Trophoblast cell (in vitro differentiated cells and primary cell): ENCODE measurements at regions not wholly inside any gene's neighbourhood (a gene's known extent, or its start where the extent isn't known, plus 50 kb on each side); places are given as distances from the start of the nearest gene placed in this dataset.

Source experiments
- DNase-seq, 2 donors: peaks; one replicate each; pipeline ENCODE4 v3.0.0-alpha.2; 2016
- H2AFZ ChIP-seq: 2 replicates; pipeline ENCODE4 v1.6.1; 2013; ENCODE audit warnings: low read length, moderate library complexity, mild to moderate bottlenecking; ENCODE audit not compliant: insufficient read depth, poor library complexity
- H2AK5ac ChIP-seq: 2 replicates; pipeline ENCODE4 v1.6.1; 2013; ENCODE audit warnings: mild to moderate bottlenecking, low read length
- H2BK120ac ChIP-seq: 2 replicates; pipeline ENCODE4 v1.6.1; 2013; ENCODE audit warnings: low read length, mild to moderate bottlenecking, moderate library complexity; ENCODE audit not compliant: insufficient read depth, poor library complexity
- H2BK12ac ChIP-seq: 2 replicates; pipeline ENCODE4 v1.6.1; 2013; ENCODE audit warnings: mild to moderate bottlenecking, low read length, moderate library complexity
- H2BK5ac ChIP-seq: 2 replicates; pipeline ENCODE4 v1.6.1; 2013; ENCODE audit warnings: low read length, low read depth, moderate library complexity, mild to moderate bottlenecking; ENCODE audit not compliant: poor library complexity
- H3K14ac ChIP-seq: 2 replicates; pipeline ENCODE4 v1.6.1; 2013; ENCODE audit warnings: mild to moderate bottlenecking, low read length
- H3K18ac ChIP-seq: 2 replicates; pipeline ENCODE4 v1.6.1; 2013; ENCODE audit warnings: mild to moderate bottlenecking, low read length
- H3K23ac ChIP-seq: 2 replicates; pipeline ENCODE4 v1.6.1; 2013; ENCODE audit warnings: low read length
- H3K27ac ChIP-seq: 2 replicates; pipeline ENCODE4 v1.5.1; 2013; ENCODE audit warnings: low read depth, mild to moderate bottlenecking, inconsistent platforms, low read length, moderate library complexity
- H3K27me3 ChIP-seq: 2 replicates; pipeline ENCODE4 v1.6.1; 2013; ENCODE audit warnings: inconsistent platforms, mild to moderate bottlenecking, low read length, moderate library complexity; ENCODE audit not compliant: insufficient read depth
- H3K36me3 ChIP-seq, 2 experiments: 1 replicate in 1 of 2; 2 replicates in 1 of 2; pipeline ENCODE4 v1.6.1; 2013; ENCODE audit warnings: low read length in 2 of 2, mild to moderate bottlenecking in 2 of 2, moderate library complexity in 1 of 2; ENCODE audit not compliant: insufficient read depth in 2 of 2, control insufficient read depth in 1 of 2
- H3K4ac ChIP-seq: 2 replicates; pipeline ENCODE4 v1.6.1; 2013; ENCODE audit warnings: low read depth, mild to moderate bottlenecking, low read length, moderate library complexity
- H3K4me1 ChIP-seq, 2 experiments: 1 replicate in 1 of 2; 2 replicates in 1 of 2; pipeline ENCODE4 v1.6.1; 2013; ENCODE audit warnings: low read length in 2 of 2, mild to moderate bottlenecking in 2 of 2, moderate library complexity in 1 of 2; ENCODE audit not compliant: insufficient read depth in 2 of 2, control insufficient read depth in 1 of 2
- H3K4me2 ChIP-seq: 2 replicates; pipeline ENCODE4 v1.6.1; 2013; ENCODE audit warnings: inconsistent platforms, mild to moderate bottlenecking, low read length, moderate library complexity
- H3K4me3 ChIP-seq: 2 replicates; pipeline ENCODE4 v1.5.1; 2013; ENCODE audit warnings: mild to moderate bottlenecking, low read depth, low read length, inconsistent platforms
- H3K79me1 ChIP-seq: one replicate; pipeline ENCODE4 v1.6.1; 2013; ENCODE audit warnings: low read length
- H3K79me2 ChIP-seq: 2 replicates; pipeline ENCODE4 v1.6.1; 2013; ENCODE audit warnings: low read length, mild to moderate bottlenecking; ENCODE audit not compliant: control insufficient read depth, insufficient read depth, poor library complexity
- H3K9ac ChIP-seq: 2 replicates; pipeline ENCODE4 v1.6.1; 2013; ENCODE audit warnings: mild to moderate bottlenecking, low read length
- H3K9me3 ChIP-seq: 2 replicates; pipeline ENCODE4 v1.6.1; 2013; ENCODE audit warnings: low read depth, mild to moderate bottlenecking, control low read depth, inconsistent platforms, low read length; ENCODE audit not compliant: insufficient read depth
- H4K12ac ChIP-seq: 2 replicates; pipeline ENCODE4 v1.6.1; 2013; ENCODE audit warnings: low read depth, mild to moderate bottlenecking, low read length, moderate library complexity
- H4K8ac ChIP-seq: 2 replicates; pipeline ENCODE4 v1.6.1; 2013; ENCODE audit warnings: low read depth, mild to moderate bottlenecking, low read length, moderate library complexity
- H4K91ac ChIP-seq: one replicate; pipeline ENCODE4 v1.6.1; 2013; ENCODE audit warnings: low read depth, mild to moderate bottlenecking, low read length, moderate library complexity
- WGBS: extraction: QIAGEN DNeasy Blood & Tissue Kit; methylation state at CpG from one replicate; pipeline ENCODE4 v1.1.7; 2013; ENCODE audit warnings: missing lambda C conversion rate; ENCODE audit not compliant: insufficient read length, insufficient coverage; ENCODE audit errors: extremely low coverage; 5-methylcytosine and 5-hydroxymethylcytosine counted together

GRCh38 chr10:29041616-29042015, 247.3 kb upstream of the LYZL1 start:
- no peak overlapping the region for H3K9ac ChIP-seq
- no peak overlapping the region for H3K4ac ChIP-seq
- H3K9me3 ChIP-seq = peaks cover 2% of the 10 kb centered on the region
- no peak overlapping the region for H2BK5ac ChIP-seq
- H3K79me2 ChIP-seq = no peaks in the 10 kb centered on the region
- no peaks in the 10 kb centered on the region for H3K27me3 ChIP-seq
- no peak overlapping the region for H4K12ac ChIP-seq
- no peak overlapping the region for H3K27ac ChIP-seq
- peak overlapping the region; percentile 85 for H2AK5ac ChIP-seq
- H2AFZ ChIP-seq = no peak overlapping the region
- DNase-seq = no peak
- no peak overlapping the region for H4K91ac ChIP-seq
- no peaks in the 10 kb centered on the region for H3K36me3 ChIP-seq
- H2BK12ac ChIP-seq = peak overlapping the region; percentile 38
- peaks cover 0 to 3% of the 10 kb centered on the region in 2 experiments for H3K4me1 ChIP-seq
- H3K4me3 ChIP-seq = no peak overlapping the region
- no peak overlapping the region for H3K4me2 ChIP-seq
- no peak overlapping the region for H4K8ac ChIP-seq
- H3K14ac ChIP-seq = no peak overlapping the region
- H3K18ac ChIP-seq = no peak overlapping the region
- no peak overlapping the region for H3K23ac ChIP-seq
- WGBS = no CpG with 5 or more reads among the region's 7 CpGs
- peaks cover 3% of the 10 kb centered on the region for H3K79me1 ChIP-seq
- no peak overlapping the region for H2BK120ac ChIP-seq

- no CpG with 5 or more reads among the region's 1 CpG for WGBS
- Histone ChIP-seq H3K4me1 (no peaks in the 10 kb centered on the region), H3K4me2 (no peak overlapping the region), H3K4ac (no peak overlapping the region), H4K91ac (no peak overlapping the region), H3K79me1 (no peaks in the 10 kb centered on the region), H3K27me3 (no peaks in the 10 kb centered on the region), H3K36me3 (no peaks in the 10 kb centered on the region), H3K9ac (no peak overlapping the region), H3K23ac (no peak overlapping the region), H3K79me2 (no peaks in the 10 kb centered on the region), H4K8ac (no peak overlapping the region), H2AFZ (no peak overlapping the region), H2BK120ac (no peak overlapping the region), H3K4me3 (no peak overlapping the region), H3K14ac (no peak overlapping the region), H2AK5ac (no peak overlapping the region), H3K27ac (no peak overlapping the region), H2BK5ac (no peak overlapping the region), H2BK12ac (no peak overlapping the region), H3K18ac (no peak overlapping the region), H3K9me3 (no peaks in the 10 kb centered on the region), H4K12ac (no peak overlapping the region)
- peak; percentile 22 to 89 for DNase-seq
Measured at GRCh38 chr10:29048506-29048905, 240.4 kb upstream of the LYZL1 start.

GRCh38 chr10:29050081-29050480, 238.8 kb upstream of the LYZL1 start:
- no peak overlapping the region for H3K4me3 ChIP-seq
- H4K91ac ChIP-seq = no peak overlapping the region
- H3K4me2 ChIP-seq = no peak overlapping the region

GRCh38 chr10:29055101-29055500, 233.8 kb upstream of the LYZL1 start:
- Histone ChIP-seq H3K79me2 (no peaks in the 10 kb centered on the region), H2BK12ac (no peak overlapping the region), H3K4me2 (no peak overlapping the region), H4K12ac (no peak overlapping the region), H2BK120ac (no peak overlapping the region), H3K27ac (no peak overlapping the region), H2BK5ac (no peak overlapping the region), H3K9me3 (no peaks in the 10 kb centered on the region), H4K8ac (no peak overlapping the region), H3K23ac (no peak overlapping the region), H3K79me1 (peaks cover 9% of the 10 kb centered on the region), H3K4ac (no peak overlapping the region), H3K18ac (no peak overlapping the region), H3K27me3 (no peaks in the 10 kb centered on the region), H3K4me3 (no peak overlapping the region), H3K36me3 (no peaks in the 10 kb centered on the region), H3K14ac (no peak overlapping the region), H4K91ac (no peak overlapping the region), H3K4me1 (no peaks in the 10 kb centered on the region), H2AK5ac (no peak overlapping the region), H2AFZ (no peak overlapping the region), H3K9ac (no peak overlapping the region)
- no CpG with 5 or more reads among the region's 2 CpGs for WGBS
- DNase-seq = no peak

More at GRCh38 chr10:29050081-29050480, 238.8 kb upstream of the LYZL1 start:
- Histone ChIP-seq H4K8ac (no peak overlapping the region), H2BK12ac (no peak overlapping the region), H4K12ac (no peak overlapping the region), H3K4ac (no peak overlapping the region), H2BK120ac (no peak overlapping the region), H3K18ac (no peak overlapping the region), H3K79me1 (no peaks in the 10 kb centered on the region), H3K27ac (no peak overlapping the region), H3K14ac (no peak overlapping the region), H2AFZ (no peak overlapping the region), H3K9ac (no peak overlapping the region), H3K36me3 (no peaks in the 10 kb centered on the region), H3K4me1 (no peaks in the 10 kb centered on the region), H3K27me3 (no peaks in the 10 kb centered on the region), H3K9me3 (no peaks in the 10 kb centered on the region), H3K23ac (no peak overlapping the region), H3K79me2 (no peaks in the 10 kb centered on the region), H2BK5ac (no peak overlapping the region), H2AK5ac (no peak overlapping the region)
- DNase-seq = no peak
- whole genome bisulfite sequencing = no CpG with 5 or more reads among the region's 3 CpGs
